ENCODE measurements at regions not wholly inside any gene's neighbourhood (a gene's known extent, or its start where the extent isn't known, plus 50 kb on each side); places are given as distances from the start of the nearest gene placed in this dataset.

GRCh38 chr6:120077489-120077888 lies 727.9 kb upstream of the MAN1A1 start:
- TF ChIP-seq ZNF274 (CRISPR knock-in tag; IDR thresholded peaks at IDR 0.05) (no peak), PCBP2 (optimal IDR thresholded peaks at IDR 0.05; ENCODE audit: low read depth, low read length, poor library complexity, severe bottlenecking) (no peak), CTCF (CRISPR knock-in tag; IDR thresholded peaks at IDR 0.05) (peak; percentile 16; the same call in 1 of the 2 replicates), ZNF281 (CRISPR knock-in tag; IDR thresholded peaks at IDR 0.05; ENCODE audit: borderline replicate concordance) (no peak), CHD2 (IDR thresholded peaks at IDR 0.05; ENCODE audit: low read depth, low read length) (no peak), POLR2AphosphoS5 (IDR thresholded peaks at IDR 0.05; ENCODE audit: low read depth, low read length) (no peak), KLF13 (CRISPR knock-in tag; IDR thresholded peaks at IDR 0.05) (no peak), ZNF660 (CRISPR knock-in tag; IDR thresholded peaks at IDR 0.05; ENCODE audit: borderline replicate concordance, low read depth) (no peak), PBX2 (CRISPR knock-in tag; IDR thresholded peaks at IDR 0.05) (no peak), TFAP4 (IDR thresholded peaks at IDR 0.05; ENCODE audit: borderline replicate concordance, low read depth) (no peak), MAFK (conservative IDR thresholded peaks at IDR 0.05 in 1 of 2, IDR thresholded peaks at IDR 0.05 in 1 of 2; ENCODE audit: low read length in 2 of 2) (no peak), HBP1 (CRISPR knock-in tag; IDR thresholded peaks at IDR 0.05; ENCODE audit: low read depth) (no peak), ZNF382 (CRISPR knock-in tag; IDR thresholded peaks at IDR 0.05; ENCODE audit: borderline replicate concordance) (no peak)
